Ascending aorta (tissue), 2 donors: ENCODE measurements at regions not wholly inside any gene's neighbourhood (a gene's known extent, or its start where the extent isn't known, plus 50 kb on each side); places are given as distances from the start of the nearest gene placed in this dataset.
"Not testable (repeated sequence)": the region's sequence is repeated elsewhere in the genome, so short reads cannot be mapped to it uniquely, and the experiment has no call there.

Experiments used
- DNase-seq, 2 donors: peaks; one replicate each; pipeline ENCODE4 v3.0.0-alpha.2; 2019; ENCODE audit warnings: low spot score in 2 of 2
- H3K27ac ChIP-seq, 2 donors: fragments of 200-600 bp; sonication (generic); one replicate each; pipeline ENCODE4 v1.5.1; 2016 to 2017; ENCODE audit warnings: mild to moderate bottlenecking in 1 of 2
- H3K27me3 ChIP-seq: fragments of 200-600 bp; sonication (generic); one replicate; pipeline ENCODE4 v1.5.1; 2017
- H3K36me3 ChIP-seq, 2 donors: fragments of 200-600 bp; sonication (generic); one replicate each; pipeline ENCODE4 v1.5.1; 2016
- H3K4me1 ChIP-seq, 2 donors: fragments of 200-600 bp; sonication (generic); one replicate each; pipeline ENCODE4 v1.5.1; 2016 to 2017; ENCODE audit warnings: mild to moderate bottlenecking in 1 of 2
- H3K4me3 ChIP-seq, 2 donors: fragments of 200-600 bp; sonication (generic); one replicate each; pipeline ENCODE4 v1.5.1; 2016 to 2017; ENCODE audit warnings: mild to moderate bottlenecking in 1 of 2
- H3K9me3 ChIP-seq, 2 donors: fragments of 200-600 bp; sonication (generic); one replicate each; pipeline ENCODE4 v1.5.1; 2016
- CTCF ChIP-seq, 3 experiments: fragments of 200-600 bp in 2 of 3; fragments of 450-650 bp in 1 of 3; sonication (generic) in 2 of 3; IDR thresholded peaks; one replicate each; pipeline ENCODE4 v1.5.1; 2016 to 2019; ENCODE audit warnings: antibody characterized with exemption in 3 of 3, mild to moderate bottlenecking in 1 of 3, moderate library complexity in 1 of 3
- intact Hi-C: fragments of 100-400 bp; cut with DNase I; formaldehyde crosslinking; loops from one replicate; pipeline ENCODE4 v1.15.1; 2023

- no peak overlapping the region for H3K4me3 ChIP-seq
- no peak for DNase-seq
- H3K9me3 ChIP-seq = no peaks in the 10 kb centered on the region
- H3K4me1 ChIP-seq = peaks cover 0 to 4% of the 10 kb centered on the region in 2 donors
- TF ChIP-seq CTCF (IDR thresholded peaks at IDR 0.05) = no peak
- no peaks in the 10 kb centered on the region for H3K27me3 ChIP-seq
- no peaks in the 10 kb centered on the region for H3K36me3 ChIP-seq
- no peak overlapping the region for H3K27ac ChIP-seq
- intact Hi-C loops = no loop called here
These were observed 254.7 kb upstream of the CDH11 start for GRCh38 chr16:65376601-65377000.

DNA sequence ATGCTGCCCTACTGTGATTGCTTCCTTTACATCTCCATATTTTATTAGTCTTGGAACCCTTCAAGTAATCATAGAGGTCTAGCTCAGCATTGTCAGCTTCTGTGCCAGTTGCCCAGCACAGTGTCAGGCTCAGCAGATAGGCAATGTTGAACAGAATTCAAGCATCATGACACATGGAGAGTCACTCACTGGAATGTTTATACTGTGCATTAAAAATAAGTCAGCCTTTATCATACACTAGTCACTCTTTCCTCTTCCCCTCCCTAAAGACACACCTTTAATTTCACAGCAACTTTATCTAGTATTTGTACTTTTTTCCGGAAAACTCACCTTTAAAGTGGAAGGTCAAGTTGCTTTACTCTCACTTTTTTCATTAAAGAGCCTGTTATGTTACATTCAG lies 253.8 kb upstream of the CDH11 start:
- TF ChIP-seq CTCF (IDR thresholded peaks at IDR 0.05) = no peak
- intact Hi-C loops = no loop called here
- H3K9me3 ChIP-seq = no peaks in the 10 kb centered on the region
- no peak overlapping the region for H3K4me3 ChIP-seq
- no peak overlapping the region for H3K27ac ChIP-seq
- no peaks in the 10 kb centered on the region for H3K36me3 ChIP-seq
- no peak for DNase-seq
- peaks cover 0 to 4% of the 10 kb centered on the region in 2 donors for H3K4me1 ChIP-seq
- no peaks in the 10 kb centered on the region for H3K27me3 ChIP-seq

- TF ChIP-seq CTCF (IDR thresholded peaks at IDR 0.05) = no peak
- H3K27ac ChIP-seq = no peak overlapping the region
- H3K27me3 ChIP-seq = no peaks in the 10 kb centered on the region
- H3K9me3 ChIP-seq = peaks cover 0 to 4% of the 10 kb centered on the region in 2 donors
- DNase-seq = no peak
- intact Hi-C loops = no loop called here
- H3K4me3 ChIP-seq = no peak overlapping the region
- H3K36me3 ChIP-seq = no peaks in the 10 kb centered on the region
- H3K4me1 ChIP-seq = peaks cover 0 to 6% of the 10 kb centered on the region in 2 donors
These were observed 251.2 kb upstream of the CDH11 start for GRCh38 chr16:65373097-65373496.

DNA sequence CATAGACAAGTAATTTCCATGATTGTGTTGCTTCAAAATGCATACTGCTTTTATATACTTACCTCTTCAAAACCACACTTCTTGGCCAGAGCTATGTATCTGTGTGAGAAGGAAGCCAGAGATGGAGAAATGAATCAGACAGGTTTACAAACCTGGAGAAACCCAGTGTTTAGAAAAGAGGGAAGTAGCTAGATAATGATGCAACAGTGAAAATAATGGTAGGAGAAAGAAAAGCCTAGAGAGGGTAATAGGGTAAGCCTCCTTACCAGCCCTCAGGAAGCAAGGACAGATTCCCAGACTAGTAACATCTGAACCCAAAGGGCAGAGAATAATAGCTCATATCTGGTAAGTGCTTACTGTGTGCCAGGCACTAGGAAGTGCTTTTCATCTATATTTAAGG lies 250.3 kb upstream of the CDH11 start:
- no peak overlapping the region for H3K4me3 ChIP-seq
- intact Hi-C loops = no loop called here
- H3K27ac ChIP-seq = no peak overlapping the region
- TF ChIP-seq CTCF (IDR thresholded peaks at IDR 0.05) = no peak
- H3K36me3 ChIP-seq = no peaks in the 10 kb centered on the region
- DNase-seq = no peak
- H3K9me3 ChIP-seq = peaks cover 0 to 5% of the 10 kb centered on the region in 2 donors
- H3K4me1 ChIP-seq = peaks cover 0 to 6% of the 10 kb centered on the region in 2 donors
- no peaks in the 10 kb centered on the region for H3K27me3 ChIP-seq

GRCh38 chr16:65365732-65366715 lies 244.2 kb upstream of the CDH11 start:
- intact Hi-C loops = no loop called here
- no peaks in the 10 kb centered on the region for H3K36me3 ChIP-seq

DNA sequence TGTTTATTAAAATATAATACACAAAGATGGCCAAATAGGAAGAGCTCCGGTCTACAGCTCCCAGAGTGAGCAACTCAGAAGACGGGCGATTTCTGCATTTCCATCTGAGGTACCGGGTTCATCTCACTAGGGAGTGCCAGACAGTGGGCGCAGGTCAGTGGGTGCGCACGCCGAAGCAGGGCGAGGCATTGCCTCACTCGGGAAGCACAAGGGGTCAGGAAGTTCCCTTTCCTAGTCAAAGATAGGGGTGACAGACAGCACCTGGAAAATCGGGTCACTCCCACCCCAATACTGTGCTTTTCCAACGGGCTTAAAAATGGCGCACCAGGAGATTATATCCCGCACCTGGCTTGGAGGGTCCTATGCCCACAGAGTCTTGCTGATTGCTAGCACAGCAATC lies 234.9 kb upstream of the CDH11 start:
- H3K27me3 ChIP-seq, H3K9me3 ChIP-seq, DNase-seq, intact Hi-C loops, H3K27ac ChIP-seq, H3K4me1 ChIP-seq, H3K36me3 ChIP-seq, H3K4me3 ChIP-seq: not testable (repeated sequence)

More at GRCh38 chr16:65365732-65366715, 244.2 kb upstream of the CDH11 start:
- no peaks in the 10 kb centered on the region for H3K27me3 ChIP-seq
- TF ChIP-seq CTCF (IDR thresholded peaks at IDR 0.05) = no peak
- H3K4me1 ChIP-seq = peaks cover 0 to 2% of the 10 kb centered on the region in 2 donors
- peaks cover 0 to 5% of the 10 kb centered on the region in 2 donors for H3K9me3 ChIP-seq
- no peak overlapping the region for H3K27ac ChIP-seq
- no peak for DNase-seq
- no peak overlapping the region for H3K4me3 ChIP-seq
